HepG2 (cell line): ENCODE measurements at regions not wholly inside any gene's neighbourhood (a gene's known extent, or its start where the extent isn't known, plus 50 kb on each side); places are given as distances from the start of the nearest gene placed in this dataset.
A peak's percentile ranks its signal among the peaks of the same experiment; 100 is the strongest.

Source experiments
- ATF7 ChIP-seq, 2 experiments: fragments of 450-650 bp in 1 of 2; sonication (generic) in 1 of 2; formaldehyde crosslinking in 1 of 2; IDR thresholded peaks; 2 replicates each; pipeline versions ENCODE4 v1.4.0 to v1.6.1; 2016 to 2020; ENCODE audit warnings: antibody characterized with exemption in 1 of 2, mild to moderate bottlenecking in 1 of 2, missing genetic modification reagents in 1 of 2
- BRD4 ChIP-seq: sonication (generic); formaldehyde crosslinking; IDR thresholded peaks from 2 replicates; pipeline ENCODE4 v1.4.0; 2020; ENCODE audit warnings: missing genetic modification reagents
- CEBPZ ChIP-seq: IDR thresholded peaks from 2 replicates; pipeline ENCODE4 v1.6.1; 2012; ENCODE audit warnings: low read length, improper control_type of control experiment
- DPF2 ChIP-seq: sonication (generic); formaldehyde crosslinking; IDR thresholded peaks from 2 replicates; pipeline ENCODE4 v1.4.0; 2020; ENCODE audit warnings: mild to moderate bottlenecking, low read depth, missing genetic modification reagents, borderline replicate concordance
- FOXJ3 ChIP-seq: sonication (generic); formaldehyde crosslinking; IDR thresholded peaks from 2 replicates; pipeline ENCODE4 v1.4.0; 2020; ENCODE audit warnings: missing genetic modification reagents, mild to moderate bottlenecking, borderline replicate concordance
- GATA4 ChIP-seq: sonication (generic); IDR thresholded peaks from 2 replicates; pipeline ENCODE4 v1.6.1; 2016; ENCODE audit warnings: antibody characterized with exemption, low read depth, borderline replicate concordance
- HNF4A ChIP-seq: sonication (generic); formaldehyde crosslinking; IDR thresholded peaks from 2 replicates; pipeline ENCODE4 v1.4.0; 2020; ENCODE audit warnings: missing genetic modification reagents
- JUN ChIP-seq: sonication (generic); formaldehyde crosslinking; IDR thresholded peaks from 2 replicates; pipeline ENCODE4 v1.4.0; 2020; ENCODE audit warnings: mild to moderate bottlenecking, missing genetic modification reagents
- JUND ChIP-seq: sonication (generic); formaldehyde crosslinking; IDR thresholded peaks from 2 replicates; pipeline ENCODE4 v1.8.0; 2022; ENCODE audit warnings: mild to moderate bottlenecking, missing genetic modification reagents
- KDM2A ChIP-seq: sonication (generic); formaldehyde crosslinking; IDR thresholded peaks from 2 replicates; pipeline ENCODE4 v1.4.0; 2020; ENCODE audit warnings: low read depth, missing genetic modification reagents, borderline replicate concordance
- MAF1 ChIP-seq: sonication (generic); formaldehyde crosslinking; IDR thresholded peaks from 2 replicates; pipeline ENCODE4 v1.5.0; 2020; ENCODE audit warnings: missing genetic modification reagents, borderline replicate concordance
- MED8 ChIP-seq: sonication (generic); formaldehyde crosslinking; IDR thresholded peaks from 2 replicates; pipeline ENCODE4 v1.8.1; 2023; ENCODE audit warnings: mild to moderate bottlenecking, missing genetic modification reagents; ENCODE audit not compliant: insufficient replicate concordance
- MIER3 ChIP-seq: IDR thresholded peaks from 2 replicates; pipeline ENCODE4 v1.6.1; 2016; ENCODE audit warnings: missing compliant biosample characterization, borderline replicate concordance
- MTA3 ChIP-seq: sonication (generic); formaldehyde crosslinking; IDR thresholded peaks from 2 replicates; pipeline ENCODE4 v1.4.0; 2020; ENCODE audit warnings: missing genetic modification reagents
- NFYC ChIP-seq: IDR thresholded peaks from 2 replicates; pipeline ENCODE4 v1.6.1; 2016; ENCODE audit warnings: missing genetic modification reagents, missing compliant biosample characterization
- NR3C1 ChIP-seq: sonication (generic); formaldehyde crosslinking; IDR thresholded peaks from 2 replicates; pipeline ENCODE4 v1.4.0; 2020; ENCODE audit warnings: missing genetic modification reagents
- PPARG ChIP-seq: conservative IDR thresholded peaks from 2 replicates; pipeline ENCODE4 v1.6.1; 2016; ENCODE audit warnings: missing biosample characterization, missing genetic modification reagents
- PRDM15 ChIP-seq: sonication (generic); formaldehyde crosslinking; IDR thresholded peaks from 2 replicates; pipeline ENCODE4 v1.4.0; 2020; ENCODE audit warnings: missing genetic modification reagents
- REL ChIP-seq: sonication (generic); formaldehyde crosslinking; conservative IDR thresholded peaks from 2 replicates; pipeline ENCODE4 v1.8.0; 2022; ENCODE audit warnings: mild to moderate bottlenecking, missing genetic modification reagents, moderate library complexity
- ZFP1 ChIP-seq: IDR thresholded peaks from 2 replicates; pipeline ENCODE4 v1.6.1; 2016
- ZNF251 ChIP-seq: sonication (generic); formaldehyde crosslinking; IDR thresholded peaks from 2 replicates; pipeline ENCODE4 v1.9.0; 2021; ENCODE audit warnings: mild to moderate bottlenecking, missing genetic modification reagents
- ZNF354B ChIP-seq: sonication (generic); formaldehyde crosslinking; IDR thresholded peaks from 2 replicates; pipeline ENCODE4 v1.8.0; 2022; ENCODE audit warnings: mild to moderate bottlenecking, missing genetic modification reagents
- ZNF879 ChIP-seq: sonication (generic); formaldehyde crosslinking; IDR thresholded peaks from 2 replicates; pipeline ENCODE4 v1.8.1; 2023; ENCODE audit warnings: missing genetic modification reagents
- ZXDC ChIP-seq: sonication (generic); formaldehyde crosslinking; IDR thresholded peaks from 2 replicates; pipeline ENCODE4 v1.5.0; 2020; ENCODE audit warnings: mild to moderate bottlenecking, missing genetic modification reagents

- no peak for TF ChIP-seq ZXDC
- peak; percentile 43; the same call in 1 of the 2 replicates for TF ChIP-seq JUN (CRISPR knock-in tag)
- TF ChIP-seq ZNF879 (CRISPR knock-in tag) = no peak
- TF ChIP-seq MAF1 (CRISPR knock-in tag) = no peak
- TF ChIP-seq FOXJ3 (CRISPR knock-in tag) = peak; percentile 85
- TF ChIP-seq DPF2 (CRISPR knock-in tag) = peak; percentile 84
- peak; percentile 88 for TF ChIP-seq PPARG (CRISPR knock-in tag)
- TF ChIP-seq NFYC = no peak
- TF ChIP-seq CEBPZ = no peak
- no peak for TF ChIP-seq ZNF354B
- TF ChIP-seq MIER3 (CRISPR knock-in tag) = peak; percentile 81
- peak; percentile 84 for TF ChIP-seq MED8
- TF ChIP-seq GATA4 = peak; percentile 97
- TF ChIP-seq REL (CRISPR knock-in tag) = no peak
- no peak; the same call in 1 of the 2 replicates for TF ChIP-seq BRD4 (CRISPR knock-in tag)
- TF ChIP-seq ZNF251 = no peak
- no peak for TF ChIP-seq PRDM15 (CRISPR knock-in tag)
- no peak for TF ChIP-seq KDM2A (CRISPR knock-in tag)
- TF ChIP-seq HNF4A (CRISPR knock-in tag) = peak; percentile 72
- TF ChIP-seq JUND (CRISPR knock-in tag) = no peak
- TF ChIP-seq ATF7 (IDR thresholded peaks at IDR 0.05) = 0 out of 2 replicates have a peak, but pooled peaks have one; percentile 37
- TF ChIP-seq ATF7 (CRISPR knock-in tag; IDR thresholded peaks at IDR 0.05) = peak; percentile 27; the same call in 1 of the 2 replicates
- no peak for TF ChIP-seq MTA3 (CRISPR knock-in tag)
- no peak for TF ChIP-seq NR3C1 (CRISPR knock-in tag)
- no peak for TF ChIP-seq ZFP1 (CRISPR knock-in tag)
These were observed 121.2 kb upstream of the SLC38A2 start (continued) for GRCh38 chr12:46493834-46494181.
